ENCODE measurements at regions not wholly inside any gene's neighbourhood (a gene's known extent, or its start where the extent isn't known, plus 50 kb on each side); places are given as distances from the start of the nearest gene placed in this dataset.
"Not testable (repeated sequence)": the region's sequence is repeated elsewhere in the genome, so short reads cannot be mapped to it uniquely, and the experiment has no call there.

- H3K9me3 Mint-ChIP-seq: peaks cover 13 to 33% of the 10 kb centered on the region in 2 donors
- ATAC-seq (no peak), DNase-seq (ENCODE audit: low spot score in 2 of 2) (no peak)
- H3K36me3 Mint-ChIP-seq: no peaks in the 10 kb centered on the region
- no peak overlapping the region for H3K27ac Mint-ChIP-seq
Measured at GRCh38 chr20:55937283-55937682, 68.0 kb downstream of the CBLN4 start.

- DNase-seq (ENCODE audit: low spot score in 2 of 2): no peak
- H3K36me3 Mint-ChIP-seq: no peaks in the 10 kb centered on the region
- H3K9me3 Mint-ChIP-seq: peaks cover 13 to 28% of the 10 kb centered on the region in 2 donors
- no peak overlapping the region for H3K27ac Mint-ChIP-seq
- no peak for ATAC-seq
Measured at GRCh38 chr20:55936209-55936595, 69.1 kb downstream of the CBLN4 start.

GRCh38 chr20:55935448-55936208, 69.7 kb downstream of the CBLN4 start:
- DNase-seq (ENCODE audit: low spot score in 2 of 2) (no peak), ATAC-seq (no peak)
- Mint-ChIP-seq H3K9me3 (peaks cover 13 to 24% of the 10 kb centered on the region in 2 donors), H3K36me3 (no peaks in the 10 kb centered on the region), H3K27ac (no peak overlapping the region)

GRCh38 chr20:55934146-55934545, 71.2 kb downstream of the CBLN4 start:
- H3K27ac Mint-ChIP-seq: no peak overlapping the region
- no peak for ATAC-seq
- DNase-seq (ENCODE audit: low spot score in 2 of 2): no peak
- peaks cover 17 to 24% of the 10 kb centered on the region in 2 donors for H3K9me3 Mint-ChIP-seq
- no peaks in the 10 kb centered on the region for H3K36me3 Mint-ChIP-seq

- not testable (repeated sequence) for ATAC-seq; DNase-seq (ENCODE audit: low spot score in 2 of 2); H3K36me3 Mint-ChIP-seq; H3K27ac Mint-ChIP-seq
- peaks cover 17 to 20% of the 10 kb centered on the region in 2 donors for H3K9me3 Mint-ChIP-seq
Measured at GRCh38 chr20:55930876-55931275, 74.4 kb downstream of the CBLN4 start.

- H3K36me3 Mint-ChIP-seq: no peaks in the 10 kb centered on the region
- DNase-seq (ENCODE audit: low spot score in 2 of 2) (no peak), ATAC-seq (no peak)
- H3K27ac Mint-ChIP-seq: no peak overlapping the region
- H3K9me3 Mint-ChIP-seq: peaks cover 3 to 8% of the 10 kb centered on the region in 2 donors
Measured at GRCh38 chr20:55928266-55928665, 77.1 kb downstream of the CBLN4 start.

- Mint-ChIP-seq H3K27ac (no peak overlapping the region), H3K9me3 (peaks cover 0 to 7% of the 10 kb centered on the region in 2 donors), H3K36me3 (no peaks in the 10 kb centered on the region)
- no peak for ATAC-seq
- no peak for DNase-seq (ENCODE audit: low spot score in 2 of 2)
Measured at GRCh38 chr20:55919956-55920355, 85.4 kb downstream of the CBLN4 start.

- no peaks in the 10 kb centered on the region for H3K36me3 Mint-ChIP-seq
- DNase-seq (ENCODE audit: low spot score in 2 of 2) (no peak), ATAC-seq (no peak)
- H3K9me3 Mint-ChIP-seq: peaks cover 0 to 7% of the 10 kb centered on the region in 2 donors
- H3K27ac Mint-ChIP-seq: no peak overlapping the region
Measured at GRCh38 chr20:55919319-55919718, 86.0 kb downstream of the CBLN4 start.

GRCh38 chr20:55918471-55918870, 86.8 kb downstream of the CBLN4 start:
- no peak for ATAC-seq
- no peak overlapping the region for H3K27ac Mint-ChIP-seq
- DNase-seq (ENCODE audit: low spot score in 2 of 2): no peak
- H3K36me3 Mint-ChIP-seq: no peaks in the 10 kb centered on the region
- peaks cover 0 to 7% of the 10 kb centered on the region in 2 donors for H3K9me3 Mint-ChIP-seq

- Mint-ChIP-seq H3K36me3 (no peaks in the 10 kb centered on the region), H3K27ac (no peak overlapping the region), H3K9me3 (peaks cover 15 to 23% of the 10 kb centered on the region in 2 donors)
- ATAC-seq (no peak), DNase-seq (ENCODE audit: low spot score in 2 of 2) (no peak)
Measured at GRCh38 chr20:55893031-55893430, 112.3 kb downstream of the CBLN4 start.

GRCh38 chr20:55888685-55889084, 116.6 kb downstream of the CBLN4 start:
- Mint-ChIP-seq H3K27ac (no peak overlapping the region), H3K9me3 (peaks cover 10 to 15% of the 10 kb centered on the region in 2 donors), H3K36me3 (peaks cover 0 to 4% of the 10 kb centered on the region in 2 donors)
- no peak for ATAC-seq
- no peak for DNase-seq (ENCODE audit: low spot score in 2 of 2)

- no peak for DNase-seq (ENCODE audit: low spot score in 2 of 2)
- Mint-ChIP-seq H3K9me3 (peaks cover 8 to 17% of the 10 kb centered on the region in 2 donors), H3K36me3 (peaks cover 0 to 4% of the 10 kb centered on the region in 2 donors), H3K27ac (no peak overlapping the region)
- ATAC-seq: no peak
Measured at GRCh38 chr20:55882910-55883309, 122.4 kb downstream of the CBLN4 start.

- peaks cover 8 to 14% of the 10 kb centered on the region in 2 donors for H3K9me3 Mint-ChIP-seq
- peaks cover 0 to 4% of the 10 kb centered on the region in 2 donors for H3K36me3 Mint-ChIP-seq
- no peak overlapping the region for H3K27ac Mint-ChIP-seq
- DNase-seq (ENCODE audit: low spot score in 2 of 2) (no peak), ATAC-seq (no peak)
Measured at GRCh38 chr20:55882286-55882685, 123.0 kb downstream of the CBLN4 start.

GRCh38 chr20:55881204-55881603, 124.1 kb downstream of the CBLN4 start:
- peaks cover 8 to 14% of the 10 kb centered on the region in 2 donors for H3K9me3 Mint-ChIP-seq
- ATAC-seq: no peak

GRCh38 chr20:55880361-55880760, 125.0 kb downstream of the CBLN4 start:
- Mint-ChIP-seq H3K36me3 (peaks cover 0 to 4% of the 10 kb centered on the region in 2 donors), H3K9me3 (peaks cover 8 to 14% of the 10 kb centered on the region in 2 donors), H3K27ac (no peak overlapping the region)
- no peak for DNase-seq (ENCODE audit: low spot score in 2 of 2)
- ATAC-seq: no peak

More at GRCh38 chr20:55881204-55881603, 124.1 kb downstream of the CBLN4 start:
- H3K36me3 Mint-ChIP-seq: peaks cover 0 to 4% of the 10 kb centered on the region in 2 donors
- no peak for DNase-seq (ENCODE audit: low spot score in 2 of 2)
- H3K27ac Mint-ChIP-seq: no peak overlapping the region

GRCh38 chr20:55855052-55855451, 150.3 kb downstream of the CBLN4 start:
- ATAC-seq (no peak), DNase-seq (ENCODE audit: low spot score in 2 of 2) (no peak)
- H3K36me3 Mint-ChIP-seq: peaks cover 6 to 7% of the 10 kb centered on the region in 2 donors
- H3K9me3 Mint-ChIP-seq: peaks cover 5% of the 10 kb centered on the region in 2 donors
- no peak overlapping the region for H3K27ac Mint-ChIP-seq

- Mint-ChIP-seq H3K36me3 (no peaks in the 10 kb centered on the region), H3K27ac (no peak overlapping the region), H3K9me3 (peaks cover 0 to 3% of the 10 kb centered on the region in 2 donors)
- DNase-seq (ENCODE audit: low spot score in 2 of 2): no peak
- no peak for ATAC-seq
Measured at GRCh38 chr20:55830121-55830827, 175.0 kb downstream of the CBLN4 start.

Data from activated naive CD4-positive, alpha-beta T cell treated with anti-CD3 and anti-CD28 coated beads, Interleukin-2, amount 50 U/mL, for 72 hours (primary cell).